AG09319 (cell line): ENCODE measurements at regions not wholly inside any gene's neighbourhood (a gene's known extent, or its start where the extent isn't known, plus 50 kb on each side); places are given as distances from the start of the nearest gene placed in this dataset.

Source experiments
- DNase-seq: peaks from one replicate; pipeline ENCODE4 v3.0.0-alpha.2; 2010; ENCODE audit warnings: low read depth; ENCODE audit errors: extremely low read depth
- TF ChIP-seq, protein P1 (sequence below): IDR thresholded peaks from 2 replicates; pipeline ENCODE4 v1.5.1; 2011; ENCODE audit warnings: low read depth, mild to moderate bottlenecking, inconsistent platforms, low read length, moderate library complexity

DNA sequence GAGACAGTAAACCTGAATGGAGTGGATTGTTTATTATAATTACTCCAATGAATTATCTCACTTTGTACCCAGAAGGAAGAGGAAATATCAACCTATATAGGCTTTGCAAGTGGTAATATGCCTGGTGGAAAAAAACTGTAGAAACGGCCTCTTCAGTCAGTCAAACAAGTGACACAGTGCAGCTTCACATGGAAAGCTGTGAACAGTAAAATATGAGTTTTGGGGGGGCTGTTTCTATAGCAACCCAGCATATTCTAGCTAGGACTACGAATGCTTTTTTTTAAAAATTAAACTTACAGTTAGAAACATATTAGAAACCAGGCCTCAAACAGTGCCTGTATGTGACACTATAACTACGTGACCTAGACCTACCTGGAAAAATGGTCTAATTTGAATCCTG is 150.1 kb downstream of the PPP1R2C start:
- TF ChIP-seq, protein P1, sequence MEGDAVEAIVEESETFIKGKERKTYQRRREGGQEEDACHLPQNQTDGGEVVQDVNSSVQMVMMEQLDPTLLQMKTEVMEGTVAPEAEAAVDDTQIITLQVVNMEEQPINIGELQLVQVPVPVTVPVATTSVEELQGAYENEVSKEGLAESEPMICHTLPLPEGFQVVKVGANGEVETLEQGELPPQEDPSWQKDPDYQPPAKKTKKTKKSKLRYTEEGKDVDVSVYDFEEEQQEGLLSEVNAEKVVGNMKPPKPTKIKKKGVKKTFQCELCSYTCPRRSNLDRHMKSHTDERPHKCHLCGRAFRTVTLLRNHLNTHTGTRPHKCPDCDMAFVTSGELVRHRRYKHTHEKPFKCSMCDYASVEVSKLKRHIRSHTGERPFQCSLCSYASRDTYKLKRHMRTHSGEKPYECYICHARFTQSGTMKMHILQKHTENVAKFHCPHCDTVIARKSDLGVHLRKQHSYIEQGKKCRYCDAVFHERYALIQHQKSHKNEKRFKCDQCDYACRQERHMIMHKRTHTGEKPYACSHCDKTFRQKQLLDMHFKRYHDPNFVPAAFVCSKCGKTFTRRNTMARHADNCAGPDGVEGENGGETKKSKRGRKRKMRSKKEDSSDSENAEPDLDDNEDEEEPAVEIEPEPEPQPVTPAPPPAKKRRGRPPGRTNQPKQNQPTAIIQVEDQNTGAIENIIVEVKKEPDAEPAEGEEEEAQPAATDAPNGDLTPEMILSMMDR = no peak
- DNase-seq = no peak

GRCh38 chrX:42624524-42624923 is 153.4 kb downstream of the PPP1R2C start:
- DNase-seq = no peak
- TF ChIP-seq, protein P1 = no peak

DNA sequence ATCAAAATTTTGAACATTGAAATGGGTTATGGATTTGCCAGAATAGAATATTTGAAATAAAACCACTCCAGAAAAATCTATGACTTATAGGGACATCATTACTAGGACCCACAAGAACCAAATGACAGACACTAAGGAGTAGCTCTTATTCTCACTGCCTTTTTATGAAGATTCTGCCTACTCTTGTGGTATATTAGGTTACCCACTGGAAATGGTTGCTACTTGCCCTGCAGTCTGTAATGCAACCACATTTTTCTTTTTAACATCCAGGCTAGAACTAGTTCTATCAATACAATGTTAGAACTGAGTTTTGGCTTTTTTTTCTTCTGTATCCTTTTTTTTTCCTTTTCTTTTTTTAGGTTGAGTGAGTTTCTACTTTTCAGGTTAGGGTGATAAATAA is 158.9 kb downstream of the PPP1R2C start:
- no peak for DNase-seq
- TF ChIP-seq, protein P1 = no peak

DNA sequence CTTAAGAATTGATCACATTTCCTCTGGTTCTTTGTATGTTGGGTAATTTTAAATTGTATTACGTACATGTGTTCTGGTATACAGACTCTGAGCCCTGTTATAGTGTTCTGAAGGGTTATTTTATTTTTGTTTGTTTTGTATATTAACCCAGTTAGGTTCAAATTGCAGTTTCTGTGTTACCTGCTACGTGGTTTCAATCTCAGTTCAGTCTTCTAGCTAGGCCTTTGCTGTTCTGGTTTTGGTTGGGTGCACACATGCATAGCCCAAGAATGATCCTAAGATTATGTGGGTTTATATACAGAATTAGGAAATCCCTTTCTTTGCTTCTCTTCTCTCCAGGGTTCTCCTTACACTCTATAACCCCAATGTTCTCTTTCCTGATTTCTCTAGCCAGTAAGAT is 161.0 kb downstream of the PPP1R2C start:
- no peak for DNase-seq

DNA sequence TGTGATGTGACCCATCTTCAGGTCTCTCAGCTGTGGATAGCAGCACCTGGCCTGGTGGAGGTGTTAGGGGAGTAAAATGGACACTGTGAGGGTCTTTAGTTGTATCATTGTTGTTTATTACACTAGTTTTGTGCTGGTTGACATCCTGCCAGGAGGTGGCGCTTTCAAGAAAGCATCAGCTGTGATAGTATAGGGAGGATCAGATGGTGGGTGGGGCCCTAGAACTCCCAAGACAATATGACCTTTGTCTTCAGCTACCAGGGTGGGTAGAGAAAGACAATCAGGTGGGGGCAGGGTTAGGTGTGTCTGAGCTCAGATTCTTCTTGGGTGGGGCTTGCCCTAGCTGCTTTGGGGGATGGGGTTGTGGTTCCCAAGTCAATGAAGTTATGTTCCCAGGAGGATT is 162.8 kb downstream of the PPP1R2C start:
- TF ChIP-seq, protein P1 = peak; percentile 4
- no peak for DNase-seq

More for the DNA sequence above, 161.0 kb downstream of the PPP1R2C start:
- TF ChIP-seq, protein P1 = no peak

GRCh38 chrX:42606591-42606990 is 171.4 kb downstream of the PPP1R2C start:
- DNase-seq = no peak
- TF ChIP-seq, protein P1 = no peak

DNA sequence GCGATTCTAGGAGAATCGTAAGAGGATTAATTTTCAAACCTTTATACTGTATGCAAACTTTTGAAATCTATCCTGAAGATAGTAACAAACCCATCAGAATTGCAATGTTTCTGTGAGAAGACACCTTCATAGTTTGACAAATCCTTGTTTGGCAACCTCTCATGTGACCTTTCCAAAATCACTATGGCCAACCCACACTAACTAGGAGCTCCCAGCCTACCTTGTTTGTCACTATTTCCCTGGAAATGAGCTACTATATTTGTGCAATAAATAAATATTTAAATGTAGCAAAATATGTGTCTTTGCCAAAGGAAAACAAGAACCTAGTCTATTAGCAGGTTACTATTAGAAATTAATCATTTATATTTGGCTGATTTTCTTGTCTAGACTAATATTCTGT is 173.7 kb downstream of the PPP1R2C start:
- TF ChIP-seq, protein P1 = no peak

DNA sequence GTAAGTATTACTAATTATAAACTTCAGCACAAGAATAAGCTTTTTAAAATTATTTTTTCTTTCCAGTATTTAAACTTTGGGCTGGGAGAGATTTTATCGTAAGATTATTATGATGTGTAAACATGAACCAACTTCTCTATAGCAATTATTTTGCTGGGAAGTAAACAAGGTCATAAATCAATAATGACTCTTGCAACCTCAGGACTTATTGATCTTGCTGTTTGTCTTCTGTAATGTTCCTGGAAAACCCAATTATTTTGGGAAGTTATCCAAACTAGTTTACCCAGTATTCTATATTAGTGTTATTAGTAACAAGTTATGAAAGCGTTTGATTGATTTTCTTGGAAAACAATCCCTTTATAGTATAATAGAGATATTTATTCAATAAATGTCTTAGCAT is 174.9 kb downstream of the PPP1R2C start:
- TF ChIP-seq, protein P1 = no peak
- DNase-seq = no peak

More for the DNA sequence above, 173.7 kb downstream of the PPP1R2C start:
- no peak for DNase-seq
